Neural cell (in vitro differentiated cells): ENCODE measurements at regions not wholly inside any gene's neighbourhood (a gene's known extent, or its start where the extent isn't known, plus 50 kb on each side); places are given as distances from the start of the nearest gene placed in this dataset.

ENCODE experiments used
- EP300 ChIP-seq: fragments of 450-650 bp; conservative IDR thresholded peaks from 2 replicates; pipeline ENCODE4 v1.6.1; 2014; ENCODE audit warnings: antibody characterized with exemption, mild to moderate bottlenecking, moderate library complexity; ENCODE audit not compliant: poor library complexity, severe bottlenecking
- EZH2 ChIP-seq: fragments of 200-600, 300-800 bp; shearing (Covaris generic), sonication (generic); IDR thresholded peaks from 2 replicates; pipeline ENCODE4 v1.6.1; 2014; ENCODE audit warnings: antibody characterized with exemption, low read length, borderline replicate concordance, mild to moderate bottlenecking; ENCODE audit not compliant: insufficient read depth, poor library complexity, severe bottlenecking
- POLR2AphosphoS5 ChIP-seq: IDR thresholded peaks from 2 replicates; pipeline ENCODE4 v1.6.1; 2012
- SMC3 ChIP-seq: fragments of 450-650 bp; conservative IDR thresholded peaks from 2 replicates; pipeline ENCODE4 v1.6.1; 2014; ENCODE audit warnings: antibody characterized with exemption, mild to moderate bottlenecking, moderate library complexity; ENCODE audit not compliant: poor library complexity
- TAF1 ChIP-seq: IDR thresholded peaks from 2 replicates; pipeline ENCODE4 v1.6.1; 2012; ENCODE audit warnings: low read depth
- TF ChIP-seq, protein P1 (sequence below): fragments of 450-650 bp; IDR thresholded peaks from 2 replicates; pipeline ENCODE4 v1.5.1; 2014; ENCODE audit warnings: antibody characterized with exemption, mild to moderate bottlenecking, moderate library complexity; ENCODE audit not compliant: poor library complexity, severe bottlenecking
- TF ChIP-seq, protein P2 (sequence below): IDR thresholded peaks from 2 replicates; pipeline ENCODE4 v1.6.1; 2012; ENCODE audit warnings: borderline replicate concordance

- TF ChIP-seq EP300 (no peak), TAF1 (no peak), EZH2 (no peak), POLR2AphosphoS5 (no peak), SMC3 (no peak)
- TF ChIP-seq, protein P1, sequence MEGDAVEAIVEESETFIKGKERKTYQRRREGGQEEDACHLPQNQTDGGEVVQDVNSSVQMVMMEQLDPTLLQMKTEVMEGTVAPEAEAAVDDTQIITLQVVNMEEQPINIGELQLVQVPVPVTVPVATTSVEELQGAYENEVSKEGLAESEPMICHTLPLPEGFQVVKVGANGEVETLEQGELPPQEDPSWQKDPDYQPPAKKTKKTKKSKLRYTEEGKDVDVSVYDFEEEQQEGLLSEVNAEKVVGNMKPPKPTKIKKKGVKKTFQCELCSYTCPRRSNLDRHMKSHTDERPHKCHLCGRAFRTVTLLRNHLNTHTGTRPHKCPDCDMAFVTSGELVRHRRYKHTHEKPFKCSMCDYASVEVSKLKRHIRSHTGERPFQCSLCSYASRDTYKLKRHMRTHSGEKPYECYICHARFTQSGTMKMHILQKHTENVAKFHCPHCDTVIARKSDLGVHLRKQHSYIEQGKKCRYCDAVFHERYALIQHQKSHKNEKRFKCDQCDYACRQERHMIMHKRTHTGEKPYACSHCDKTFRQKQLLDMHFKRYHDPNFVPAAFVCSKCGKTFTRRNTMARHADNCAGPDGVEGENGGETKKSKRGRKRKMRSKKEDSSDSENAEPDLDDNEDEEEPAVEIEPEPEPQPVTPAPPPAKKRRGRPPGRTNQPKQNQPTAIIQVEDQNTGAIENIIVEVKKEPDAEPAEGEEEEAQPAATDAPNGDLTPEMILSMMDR: no peak
- TF ChIP-seq, protein P2, sequence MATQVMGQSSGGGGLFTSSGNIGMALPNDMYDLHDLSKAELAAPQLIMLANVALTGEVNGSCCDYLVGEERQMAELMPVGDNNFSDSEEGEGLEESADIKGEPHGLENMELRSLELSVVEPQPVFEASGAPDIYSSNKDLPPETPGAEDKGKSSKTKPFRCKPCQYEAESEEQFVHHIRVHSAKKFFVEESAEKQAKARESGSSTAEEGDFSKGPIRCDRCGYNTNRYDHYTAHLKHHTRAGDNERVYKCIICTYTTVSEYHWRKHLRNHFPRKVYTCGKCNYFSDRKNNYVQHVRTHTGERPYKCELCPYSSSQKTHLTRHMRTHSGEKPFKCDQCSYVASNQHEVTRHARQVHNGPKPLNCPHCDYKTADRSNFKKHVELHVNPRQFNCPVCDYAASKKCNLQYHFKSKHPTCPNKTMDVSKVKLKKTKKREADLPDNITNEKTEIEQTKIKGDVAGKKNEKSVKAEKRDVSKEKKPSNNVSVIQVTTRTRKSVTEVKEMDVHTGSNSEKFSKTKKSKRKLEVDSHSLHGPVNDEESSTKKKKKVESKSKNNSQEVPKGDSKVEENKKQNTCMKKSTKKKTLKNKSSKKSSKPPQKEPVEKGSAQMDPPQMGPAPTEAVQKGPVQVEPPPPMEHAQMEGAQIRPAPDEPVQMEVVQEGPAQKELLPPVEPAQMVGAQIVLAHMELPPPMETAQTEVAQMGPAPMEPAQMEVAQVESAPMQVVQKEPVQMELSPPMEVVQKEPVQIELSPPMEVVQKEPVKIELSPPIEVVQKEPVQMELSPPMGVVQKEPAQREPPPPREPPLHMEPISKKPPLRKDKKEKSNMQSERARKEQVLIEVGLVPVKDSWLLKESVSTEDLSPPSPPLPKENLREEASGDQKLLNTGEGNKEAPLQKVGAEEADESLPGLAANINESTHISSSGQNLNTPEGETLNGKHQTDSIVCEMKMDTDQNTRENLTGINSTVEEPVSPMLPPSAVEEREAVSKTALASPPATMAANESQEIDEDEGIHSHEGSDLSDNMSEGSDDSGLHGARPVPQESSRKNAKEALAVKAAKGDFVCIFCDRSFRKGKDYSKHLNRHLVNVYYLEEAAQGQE: no peak
Observed at GRCh38 chr1:67939942-67940341, 106.7 kb upstream of the GNG12 start.
